Mesendoderm (in vitro differentiated cells): ENCODE measurements at regions not wholly inside any gene's neighbourhood (a gene's known extent, or its start where the extent isn't known, plus 50 kb on each side); places are given as distances from the start of the nearest gene placed in this dataset.

Experiments
- DNase-seq: peaks from one replicate; pipeline ENCODE4 v3.0.0; 2013
- H2AK5ac ChIP-seq: 2 replicates; pipeline ENCODE4 v1.6.1; 2013; ENCODE audit warnings: low read length, inconsistent platforms
- H2BK120ac ChIP-seq: 2 replicates; pipeline ENCODE4 v1.6.1; 2013; ENCODE audit warnings: low read depth, mild to moderate bottlenecking, low read length, moderate library complexity, mixed read lengths
- H2BK15ac ChIP-seq: replicated peaks from 2 replicates; pipeline ENCODE4 v1.6.1; 2013; ENCODE audit warnings: low read depth, mild to moderate bottlenecking, moderate library complexity
- H2BK5ac ChIP-seq: 2 replicates; pipeline ENCODE4 v1.6.1; 2013; ENCODE audit warnings: low read length, inconsistent platforms
- H3K18ac ChIP-seq: 2 replicates; pipeline ENCODE4 v1.6.1; 2013; ENCODE audit warnings: mild to moderate bottlenecking, low read length, mixed read lengths
- H3K23ac ChIP-seq: one replicate; pipeline ENCODE4 v1.6.1; 2013; ENCODE audit warnings: low read length
- H3K27ac ChIP-seq: 2 replicates; pipeline ENCODE4 v1.5.1; 2013; ENCODE audit warnings: low read depth, mild to moderate bottlenecking, inconsistent platforms, low read length, moderate library complexity
- H3K27me3 ChIP-seq: 2 replicates; pipeline ENCODE4 v1.6.1; 2013; ENCODE audit warnings: low read length, control low read depth, mild to moderate bottlenecking, inconsistent platforms; ENCODE audit not compliant: insufficient read depth, poor library complexity
- H3K36me3 ChIP-seq: 2 replicates; pipeline ENCODE4 v1.6.1; 2013; ENCODE audit warnings: low read length, inconsistent platforms; ENCODE audit not compliant: control insufficient read depth, insufficient read depth
- H3K4ac ChIP-seq: one replicate; pipeline ENCODE4 v1.6.1; 2013; ENCODE audit warnings: low read depth, mild to moderate bottlenecking, low read length, moderate library complexity
- H3K4me1 ChIP-seq: 2 replicates; pipeline ENCODE4 v1.6.1; 2013; ENCODE audit warnings: low read depth, low read length, inconsistent platforms; ENCODE audit not compliant: control insufficient read depth
- H3K4me2 ChIP-seq: 2 replicates; pipeline ENCODE4 v1.6.1; 2013; ENCODE audit warnings: low read length
- H3K4me3 ChIP-seq: 2 replicates; pipeline ENCODE4 v1.5.1; 2013; ENCODE audit warnings: mild to moderate bottlenecking, low read length
- H3K56ac ChIP-seq: one replicate; pipeline ENCODE4 v1.6.1; 2013; ENCODE audit warnings: low read length
- H3K79me1 ChIP-seq: 2 replicates; pipeline ENCODE4 v1.6.1; 2013; ENCODE audit warnings: low read length, inconsistent platforms
- H3K79me2 ChIP-seq: 2 replicates; pipeline ENCODE4 v1.6.1; 2013; ENCODE audit warnings: mild to moderate bottlenecking, low read length; ENCODE audit not compliant: control insufficient read depth, insufficient read depth
- H3K9ac ChIP-seq: 2 replicates; pipeline ENCODE4 v1.6.1; 2013; ENCODE audit warnings: low read length, inconsistent platforms
- H4K5ac ChIP-seq: one replicate; pipeline ENCODE4 v1.6.1; 2013; ENCODE audit warnings: low read length
- H4K8ac ChIP-seq: one replicate; pipeline ENCODE4 v1.6.1; 2013; ENCODE audit warnings: low read depth, mild to moderate bottlenecking, control low read depth, low read length, moderate library complexity
- WGBS: extraction: QIAGEN DNeasy Blood & Tissue Kit; methylation state at CpG from one replicate; pipeline ENCODE4 v1.1.7; 2013; ENCODE audit warnings: low lambda C conversion rate, missing lambda C conversion rate; ENCODE audit not compliant: insufficient coverage; ENCODE audit errors: extremely low coverage; 5-methylcytosine and 5-hydroxymethylcytosine counted together

DNA sequence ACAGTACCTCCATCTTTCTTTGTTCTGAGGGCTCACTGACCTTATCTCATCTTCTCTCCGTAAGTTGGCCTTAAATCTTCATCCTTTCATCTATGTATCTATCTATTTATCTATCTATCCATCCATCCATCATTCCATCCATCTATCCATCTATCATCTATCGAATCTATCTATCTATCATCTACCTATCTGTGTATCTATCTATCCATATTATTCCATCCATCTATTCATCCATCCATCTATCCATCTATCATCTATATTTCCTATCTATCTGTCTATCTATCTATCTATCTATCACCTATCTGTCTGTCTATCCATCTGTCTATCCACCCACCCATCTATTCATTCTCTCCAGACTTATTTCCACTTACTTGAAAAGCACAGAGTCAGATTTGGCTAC is 147.3 kb upstream of the PMEPA1 start:
- no peak overlapping the region for H3K23ac ChIP-seq
- H3K9ac ChIP-seq = no peak overlapping the region
- H2AK5ac ChIP-seq = no peak overlapping the region
- no peaks in the 10 kb centered on the region for H3K79me1 ChIP-seq
- no peak overlapping the region for H3K4me2 ChIP-seq
- no peak overlapping the region for H3K27ac ChIP-seq
- DNase-seq = no peak
- no peaks in the 10 kb centered on the region for H3K27me3 ChIP-seq
- no peak overlapping the region for H2BK120ac ChIP-seq
- no peak overlapping the region for H2BK5ac ChIP-seq
- no peaks in the 10 kb centered on the region for H3K79me2 ChIP-seq
- H3K18ac ChIP-seq = no peak overlapping the region
- H3K56ac ChIP-seq = no peak overlapping the region
- no peak overlapping the region for H3K4ac ChIP-seq
- no peaks in the 10 kb centered on the region for H3K36me3 ChIP-seq
- no peaks in the 10 kb centered on the region for H3K4me1 ChIP-seq
- H4K5ac ChIP-seq = no peak overlapping the region
- no peak overlapping the region for H2BK15ac ChIP-seq
- WGBS = 100% methylated on average over 1 of the region's 2 CpGs
- no peak overlapping the region for H4K8ac ChIP-seq
- H3K4me3 ChIP-seq = no peak overlapping the region

DNA sequence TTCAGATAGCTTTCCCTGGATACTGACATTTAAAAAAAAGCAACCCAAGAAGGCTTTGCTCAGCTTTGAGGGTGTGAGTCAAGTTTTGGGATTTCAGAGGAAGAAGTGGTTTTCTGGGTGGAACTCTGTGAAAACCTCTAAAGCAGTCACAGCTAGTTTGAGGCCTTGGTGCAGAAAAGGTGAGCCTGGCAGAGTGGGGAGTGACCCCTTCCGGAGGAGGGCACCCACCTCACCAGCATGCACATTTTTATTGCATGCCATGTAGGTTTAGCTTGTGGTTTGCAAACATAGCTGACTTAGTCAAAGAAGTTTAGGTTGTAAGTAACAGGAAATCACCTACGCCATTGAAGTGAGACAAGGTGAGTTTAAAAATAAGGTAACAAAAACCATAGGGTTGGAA is 146.8 kb upstream of the PMEPA1 start:
- no peak overlapping the region for H4K5ac ChIP-seq
- DNase-seq = no peak
- H2AK5ac ChIP-seq = no peak overlapping the region
- no peak overlapping the region for H3K4ac ChIP-seq
- no peak overlapping the region for H3K27ac ChIP-seq
- no peak overlapping the region for H2BK5ac ChIP-seq
- H2BK15ac ChIP-seq = no peak overlapping the region
- H3K9ac ChIP-seq = no peak overlapping the region
- no peak overlapping the region for H3K4me3 ChIP-seq
- H2BK120ac ChIP-seq = no peak overlapping the region
- H3K23ac ChIP-seq = no peak overlapping the region
- no peaks in the 10 kb centered on the region for H3K79me1 ChIP-seq
- H4K8ac ChIP-seq = no peak overlapping the region
- H3K79me2 ChIP-seq = no peaks in the 10 kb centered on the region
- H3K18ac ChIP-seq = no peak overlapping the region
- no peak overlapping the region for H3K56ac ChIP-seq
- H3K4me1 ChIP-seq = no peaks in the 10 kb centered on the region
- WGBS = no CpG with 5 or more reads among the region's 2 CpGs
- H3K36me3 ChIP-seq = no peaks in the 10 kb centered on the region
- H3K27me3 ChIP-seq = no peaks in the 10 kb centered on the region
- H3K4me2 ChIP-seq = no peak overlapping the region

DNA sequence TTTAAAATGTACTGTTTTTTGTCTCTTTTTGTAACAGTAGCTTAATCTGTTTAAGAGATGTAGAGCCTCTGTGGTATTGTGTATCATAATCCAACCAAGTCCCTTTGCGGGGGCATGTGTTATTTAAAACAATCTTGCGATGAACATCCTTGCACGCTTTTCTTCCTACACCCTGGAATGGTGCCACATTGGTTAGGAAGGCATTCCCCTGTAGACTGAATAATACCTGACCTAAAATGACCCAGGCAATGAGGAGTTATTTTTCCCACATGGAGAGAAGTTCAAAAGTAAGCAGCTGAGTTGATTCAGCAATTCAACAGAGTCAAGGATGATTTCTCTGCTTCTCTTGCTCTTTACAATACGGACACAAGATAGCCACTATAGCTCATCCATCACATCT is 142.0 kb upstream of the PMEPA1 start:
- H3K27ac ChIP-seq = no peak overlapping the region
- no peaks in the 10 kb centered on the region for H3K36me3 ChIP-seq

DNA sequence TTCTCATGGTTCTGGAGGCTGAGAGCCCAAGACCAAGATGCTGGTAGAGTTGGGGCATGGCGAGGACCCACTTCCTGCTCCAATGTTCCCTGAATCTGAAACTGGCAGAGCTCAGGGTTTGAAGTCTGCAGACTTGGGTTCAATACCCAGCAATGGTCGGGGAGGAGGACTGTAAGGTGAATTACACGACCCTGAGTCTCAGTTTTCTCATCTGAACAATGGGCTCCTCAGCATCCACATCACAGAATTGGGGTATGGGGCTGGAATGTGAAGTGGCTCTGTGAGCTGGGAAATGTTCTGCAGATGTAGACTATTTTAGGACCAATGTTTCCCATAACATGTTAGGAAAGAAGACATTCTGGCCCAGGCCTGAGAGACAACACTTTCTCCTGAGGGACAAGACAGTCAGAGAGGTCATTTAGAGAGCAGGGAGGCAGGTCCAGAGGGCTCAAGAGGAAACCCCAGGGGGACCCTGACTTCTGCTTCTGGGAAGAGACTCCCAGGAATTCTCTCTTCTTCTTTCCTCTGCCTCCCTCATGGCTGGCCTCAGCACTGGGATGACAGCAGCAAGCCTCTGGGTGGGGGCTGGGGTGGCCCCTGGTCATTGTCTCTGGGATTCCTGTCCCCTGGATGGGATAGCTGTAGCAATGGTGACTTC is 141.3 kb upstream of the PMEPA1 start:
- no peak overlapping the region for H3K4ac ChIP-seq
- no peak for DNase-seq
- H2BK15ac ChIP-seq = no peak overlapping the region
- no peak overlapping the region for H4K8ac ChIP-seq
- H3K79me2 ChIP-seq = no peaks in the 10 kb centered on the region
- H3K23ac ChIP-seq = no peak overlapping the region
- no peak overlapping the region for H3K56ac ChIP-seq
- no peak overlapping the region for H3K4me2 ChIP-seq
- H3K36me3 ChIP-seq = no peaks in the 10 kb centered on the region
- no peak overlapping the region for H2BK5ac ChIP-seq
- no peak overlapping the region for H2BK120ac ChIP-seq
- no peak overlapping the region for H3K4me3 ChIP-seq
- WGBS = no CpG with 5 or more reads among the region's 3 CpGs
- H3K18ac ChIP-seq = no peak overlapping the region
- H2AK5ac ChIP-seq = no peak overlapping the region
- no peak overlapping the region for H4K5ac ChIP-seq
- H3K9ac ChIP-seq = no peak overlapping the region
- H3K4me1 ChIP-seq = no peaks in the 10 kb centered on the region
- no peaks in the 10 kb centered on the region for H3K27me3 ChIP-seq
- H3K27ac ChIP-seq = no peak overlapping the region
- no peaks in the 10 kb centered on the region for H3K79me1 ChIP-seq

More for the DNA sequence above, 142.0 kb upstream of the PMEPA1 start:
- Histone ChIP-seq H3K79me1 (no peaks in the 10 kb centered on the region), H3K56ac (no peak overlapping the region), H3K4me3 (no peak overlapping the region), H3K23ac (no peak overlapping the region), H3K4me2 (no peak overlapping the region), H2BK120ac (no peak overlapping the region), H3K79me2 (no peaks in the 10 kb centered on the region), H2BK5ac (no peak overlapping the region), H3K27me3 (no peaks in the 10 kb centered on the region), H4K5ac (no peak overlapping the region), H3K4ac (no peak overlapping the region), H2AK5ac (no peak overlapping the region), H2BK15ac (no peak overlapping the region), H4K8ac (no peak overlapping the region), H3K9ac (no peak overlapping the region), H3K18ac (no peak overlapping the region), H3K4me1 (no peaks in the 10 kb centered on the region)
- WGBS = no CpG with 5 or more reads among the region's 4 CpGs
- no peak for DNase-seq

DNA sequence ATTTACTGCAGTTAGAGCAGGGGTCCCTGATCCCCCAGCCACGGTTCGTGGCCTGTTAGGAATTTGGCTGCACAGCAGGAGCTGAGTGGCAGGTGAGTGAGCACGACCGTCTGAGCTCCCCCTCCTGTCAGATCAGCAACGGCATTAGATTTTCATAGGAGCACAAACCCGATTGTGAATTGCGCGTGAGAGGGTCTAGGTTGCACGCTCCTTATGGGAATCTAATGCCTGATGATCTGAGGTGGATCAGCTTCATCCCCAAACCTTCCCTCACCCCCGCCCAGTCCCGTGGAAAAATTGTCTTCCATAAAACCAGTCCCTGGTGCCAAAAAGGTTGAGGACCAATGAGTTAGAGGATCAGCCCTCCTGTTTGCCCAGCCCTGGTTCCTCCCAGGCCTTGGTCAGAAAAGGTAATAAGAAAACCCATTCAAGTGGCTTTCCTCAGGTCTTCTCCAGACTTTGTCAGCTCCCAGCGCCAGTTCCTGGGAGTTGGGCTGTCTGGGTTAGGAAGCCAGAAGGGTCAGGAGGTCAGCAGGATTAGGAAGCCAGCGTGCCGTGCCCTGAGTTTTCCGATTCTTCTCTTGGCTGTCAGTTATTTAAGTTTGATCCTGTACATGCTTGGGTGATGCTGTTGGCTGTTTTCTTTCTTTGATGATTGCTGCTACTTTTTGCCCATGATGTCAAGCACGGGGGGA is 139.9 kb upstream of the PMEPA1 start:
- no peak overlapping the region for H3K23ac ChIP-seq
- no peaks in the 10 kb centered on the region for H3K79me1 ChIP-seq
- no peaks in the 10 kb centered on the region for H3K27me3 ChIP-seq
- H3K9ac ChIP-seq = no peak overlapping the region
- H3K36me3 ChIP-seq = no peaks in the 10 kb centered on the region
- H3K56ac ChIP-seq = no peak overlapping the region
- no peak overlapping the region for H3K27ac ChIP-seq
- no peak overlapping the region for H3K18ac ChIP-seq
- no peak overlapping the region for H2BK5ac ChIP-seq
- H2BK15ac ChIP-seq = no peak overlapping the region
- no peak overlapping the region for H4K5ac ChIP-seq
- WGBS = no CpG with 5 or more reads among the region's 16 CpGs
- no peaks in the 10 kb centered on the region for H3K4me1 ChIP-seq
- DNase-seq = no peak
- H2AK5ac ChIP-seq = no peak overlapping the region
- no peak overlapping the region for H3K4me3 ChIP-seq
- no peak overlapping the region for H2BK120ac ChIP-seq
- no peak overlapping the region for H4K8ac ChIP-seq
- H3K79me2 ChIP-seq = no peaks in the 10 kb centered on the region
- no peak overlapping the region for H3K4me2 ChIP-seq
- H3K4ac ChIP-seq = no peak overlapping the region

DNA sequence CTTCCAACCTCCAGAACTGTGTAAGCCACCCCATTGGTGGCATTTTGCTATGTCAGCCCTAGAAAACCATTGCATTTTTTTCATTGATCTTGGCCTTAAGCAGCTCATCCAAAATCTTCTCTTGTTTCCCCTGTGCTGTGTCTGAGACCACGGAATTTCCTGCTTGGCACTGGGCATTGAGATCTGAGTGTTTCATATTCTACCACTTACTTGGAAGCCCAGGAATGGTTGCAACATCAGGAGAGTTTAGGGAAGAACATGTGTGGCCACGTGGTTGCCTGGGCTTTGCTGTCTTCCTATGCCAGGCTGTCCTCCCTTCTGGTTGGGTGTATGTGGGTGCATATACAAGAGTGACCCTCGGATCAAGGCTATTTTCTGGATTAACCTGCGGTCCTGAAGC is 139.3 kb upstream of the PMEPA1 start:
- H3K9ac ChIP-seq = no peak overlapping the region
- no peak for DNase-seq
- WGBS = no CpG with 5 or more reads among the region's 4 CpGs
- H2AK5ac ChIP-seq = no peak overlapping the region
- no peak overlapping the region for H2BK5ac ChIP-seq
- H3K36me3 ChIP-seq = no peaks in the 10 kb centered on the region
- no peak overlapping the region for H3K4me2 ChIP-seq
- H3K56ac ChIP-seq = no peak overlapping the region
- H3K79me1 ChIP-seq = no peaks in the 10 kb centered on the region
- no peak overlapping the region for H3K23ac ChIP-seq
- H2BK120ac ChIP-seq = no peak overlapping the region
- H4K8ac ChIP-seq = no peak overlapping the region
- no peak overlapping the region for H2BK15ac ChIP-seq
- H3K18ac ChIP-seq = no peak overlapping the region
- no peaks in the 10 kb centered on the region for H3K79me2 ChIP-seq
- no peaks in the 10 kb centered on the region for H3K4me1 ChIP-seq
- no peak overlapping the region for H3K4me3 ChIP-seq
- H3K27ac ChIP-seq = no peak overlapping the region
- H4K5ac ChIP-seq = no peak overlapping the region
- no peak overlapping the region for H3K4ac ChIP-seq
- H3K27me3 ChIP-seq = no peaks in the 10 kb centered on the region
